LNCaP clone FGC (cell line): ENCODE measurements at regions not wholly inside any gene's neighbourhood (a gene's known extent, or its start where the extent isn't known, plus 50 kb on each side); places are given as distances from the start of the nearest gene placed in this dataset.
"Not testable (repeated sequence)": the region's sequence is repeated elsewhere in the genome, so short reads cannot be mapped to it uniquely, and the experiment has no call there.

ENCODE experiments used
- DNase-seq: peaks from one replicate; pipeline ENCODE4 v3.0.0-alpha.2; 2011; ENCODE audit warnings: low read depth
- H3K4me3 ChIP-seq: 2 replicates; pipeline ENCODE4 v1.5.1; 2011; ENCODE audit warnings: mild to moderate bottlenecking, low read depth, low read length, control low read depth
- TF ChIP-seq, protein P1 (sequence below): IDR thresholded peaks from 2 replicates; pipeline ENCODE4 v1.5.1; 2012; ENCODE audit warnings: mild to moderate bottlenecking; ENCODE audit not compliant: control insufficient read depth, insufficient read depth; ENCODE audit errors: extremely low read depth

DNA sequence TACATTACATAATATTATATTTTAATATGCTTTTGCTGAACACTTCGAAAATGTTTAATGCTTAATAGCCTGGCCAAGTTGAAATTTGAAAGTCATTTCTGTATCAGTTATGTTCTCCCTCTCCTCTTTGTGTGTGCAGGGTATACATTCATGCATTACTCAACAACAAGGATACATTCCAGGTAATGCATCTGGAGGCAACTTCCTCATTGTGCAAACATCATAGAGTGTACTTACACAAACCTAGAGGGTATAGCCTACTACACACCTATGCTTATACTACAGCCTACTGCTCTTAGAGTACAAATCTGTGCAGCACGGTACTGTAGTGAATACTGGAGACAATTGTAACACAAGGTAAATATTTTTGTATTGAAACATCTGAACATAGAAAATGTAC, 407.3 kb downstream of the MRPL39 start:
- no peak for DNase-seq
- TF ChIP-seq, protein P1, sequence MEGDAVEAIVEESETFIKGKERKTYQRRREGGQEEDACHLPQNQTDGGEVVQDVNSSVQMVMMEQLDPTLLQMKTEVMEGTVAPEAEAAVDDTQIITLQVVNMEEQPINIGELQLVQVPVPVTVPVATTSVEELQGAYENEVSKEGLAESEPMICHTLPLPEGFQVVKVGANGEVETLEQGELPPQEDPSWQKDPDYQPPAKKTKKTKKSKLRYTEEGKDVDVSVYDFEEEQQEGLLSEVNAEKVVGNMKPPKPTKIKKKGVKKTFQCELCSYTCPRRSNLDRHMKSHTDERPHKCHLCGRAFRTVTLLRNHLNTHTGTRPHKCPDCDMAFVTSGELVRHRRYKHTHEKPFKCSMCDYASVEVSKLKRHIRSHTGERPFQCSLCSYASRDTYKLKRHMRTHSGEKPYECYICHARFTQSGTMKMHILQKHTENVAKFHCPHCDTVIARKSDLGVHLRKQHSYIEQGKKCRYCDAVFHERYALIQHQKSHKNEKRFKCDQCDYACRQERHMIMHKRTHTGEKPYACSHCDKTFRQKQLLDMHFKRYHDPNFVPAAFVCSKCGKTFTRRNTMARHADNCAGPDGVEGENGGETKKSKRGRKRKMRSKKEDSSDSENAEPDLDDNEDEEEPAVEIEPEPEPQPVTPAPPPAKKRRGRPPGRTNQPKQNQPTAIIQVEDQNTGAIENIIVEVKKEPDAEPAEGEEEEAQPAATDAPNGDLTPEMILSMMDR = no peak

DNA sequence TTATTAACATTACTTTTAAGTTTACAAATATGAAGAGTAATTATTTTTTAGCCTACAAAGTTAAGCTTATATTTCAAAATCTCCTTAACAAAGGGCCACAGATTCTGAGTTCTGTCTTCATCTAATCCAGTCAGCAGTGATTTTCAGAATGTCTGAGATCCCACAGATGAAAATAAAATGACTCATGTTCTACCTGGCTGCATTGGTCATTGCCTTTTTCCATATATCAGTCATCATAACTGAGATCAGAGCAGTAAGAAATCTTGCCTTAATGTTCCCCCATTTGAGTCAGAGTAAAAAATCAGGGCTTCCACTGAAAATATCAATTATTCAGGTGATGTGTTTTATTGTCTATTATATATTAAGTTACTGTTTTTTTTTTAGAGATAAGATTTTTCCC, 416.1 kb downstream of the MRPL39 start:
- TF ChIP-seq, protein P1 = no peak
- no peak overlapping the region for H3K4me3 ChIP-seq
- no peak for DNase-seq

More for the DNA sequence above, 407.3 kb downstream of the MRPL39 start:
- no peak overlapping the region for H3K4me3 ChIP-seq

DNA sequence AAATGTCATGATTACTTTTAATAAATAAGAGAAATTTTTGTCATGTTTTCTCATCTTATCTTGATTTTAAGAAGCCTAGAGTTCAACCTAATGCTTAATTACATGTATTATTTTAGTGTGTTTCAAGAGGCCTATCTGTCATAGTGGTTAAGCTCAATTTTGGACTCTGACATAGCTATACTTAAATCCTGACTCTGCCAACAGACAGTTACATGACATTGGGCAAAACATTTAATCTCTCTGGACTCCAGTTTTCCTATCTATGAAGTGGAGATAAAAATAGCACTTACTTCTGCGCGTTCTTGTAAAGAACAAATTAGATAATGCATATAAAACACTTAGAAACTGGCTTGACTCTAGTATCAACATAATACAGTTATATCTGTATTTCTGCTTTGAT, 417.8 kb downstream of the MRPL39 start:
- no peak overlapping the region for H3K4me3 ChIP-seq
- TF ChIP-seq, protein P1 = no peak
- DNase-seq = no peak

DNA sequence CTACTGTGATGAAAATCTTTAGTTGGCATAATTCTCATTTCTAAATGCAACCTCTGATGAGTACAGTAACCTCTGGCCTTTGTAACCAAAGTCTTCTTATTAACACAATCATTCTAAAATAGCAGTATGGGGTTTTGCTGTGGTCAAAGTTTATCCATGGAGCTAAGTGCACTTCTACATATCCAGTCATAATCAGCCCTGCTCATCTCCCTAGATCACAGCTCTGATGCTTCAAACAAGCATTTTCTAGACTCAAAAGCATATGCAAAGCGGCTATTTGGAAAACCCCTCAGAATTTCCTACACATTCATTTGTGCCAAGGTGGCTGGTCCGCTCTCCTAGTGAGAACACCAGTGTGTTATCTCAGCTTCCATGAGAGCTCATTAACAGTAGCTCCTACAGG, 418.6 kb downstream of the MRPL39 start:
- H3K4me3 ChIP-seq = no peak overlapping the region
- no peak for DNase-seq
- TF ChIP-seq, protein P1 = no peak

DNA sequence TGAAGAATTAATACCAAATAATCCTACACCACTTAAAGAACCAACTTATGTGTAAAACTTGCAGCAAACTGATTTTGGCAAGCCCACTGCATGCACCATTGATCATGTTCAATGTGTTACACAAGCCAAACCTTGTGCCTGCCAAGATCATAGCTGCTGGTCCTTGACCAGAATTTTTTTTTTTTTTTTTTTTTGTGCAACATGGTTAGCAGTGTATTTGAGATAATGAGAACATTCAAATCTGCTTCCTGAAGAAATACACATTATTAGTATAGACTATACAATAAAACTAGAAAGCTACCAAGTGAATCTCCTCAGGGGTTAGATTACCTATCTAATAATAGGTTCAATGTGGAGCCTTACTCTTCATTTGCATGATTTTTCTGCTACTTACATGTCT, 421.0 kb downstream of the MRPL39 start:
- DNase-seq = no peak
- no peak overlapping the region for H3K4me3 ChIP-seq
- TF ChIP-seq, protein P1 = no peak

DNA sequence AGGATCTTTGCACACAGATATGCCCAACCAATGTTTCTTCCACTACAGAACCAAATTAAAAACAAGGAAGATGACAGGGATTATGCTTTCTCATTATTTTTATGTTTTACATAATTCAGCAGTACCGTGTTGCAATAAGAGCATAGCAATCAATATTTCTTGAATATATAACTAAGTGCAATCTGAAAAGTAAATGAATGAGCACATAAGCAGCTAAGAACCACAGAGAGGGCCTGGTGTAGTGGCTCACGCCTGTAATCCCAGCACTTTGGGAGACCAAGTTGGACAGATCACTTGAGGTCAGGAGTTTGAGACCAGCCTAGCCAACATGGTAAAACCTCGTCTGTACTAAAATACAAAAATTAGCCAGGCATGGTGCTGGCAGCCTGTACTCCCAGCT, 423.7 kb downstream of the MRPL39 start:
- DNase-seq = no peak
- TF ChIP-seq, protein P1 = no peak
- no peak overlapping the region for H3K4me3 ChIP-seq

DNA sequence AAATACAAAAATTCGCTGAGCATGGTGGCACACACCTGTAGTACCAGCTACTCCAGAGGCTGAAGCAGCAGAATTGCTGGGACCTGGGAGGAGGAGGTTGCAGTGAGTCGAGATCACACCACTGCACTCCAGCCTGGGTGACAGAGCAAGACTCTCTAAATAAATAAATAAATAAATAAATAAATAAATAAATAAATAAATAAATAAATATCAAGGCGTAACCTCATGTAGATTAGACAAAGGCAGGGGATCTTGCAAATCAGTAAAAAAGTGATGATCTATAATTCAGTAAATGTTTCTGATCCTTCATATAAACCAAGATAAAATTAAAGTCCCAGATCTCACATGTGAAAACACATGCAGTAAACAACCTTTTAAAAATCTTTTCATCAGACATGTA, 425.6 kb downstream of the MRPL39 start:
- not testable (repeated sequence) for H3K4me3 ChIP-seq, DNase-seq
